ENCODE measurements at regions not wholly inside any gene's neighbourhood (a gene's known extent, or its start where the extent isn't known, plus 50 kb on each side); places are given as distances from the start of the nearest gene placed in this dataset.

DNA sequence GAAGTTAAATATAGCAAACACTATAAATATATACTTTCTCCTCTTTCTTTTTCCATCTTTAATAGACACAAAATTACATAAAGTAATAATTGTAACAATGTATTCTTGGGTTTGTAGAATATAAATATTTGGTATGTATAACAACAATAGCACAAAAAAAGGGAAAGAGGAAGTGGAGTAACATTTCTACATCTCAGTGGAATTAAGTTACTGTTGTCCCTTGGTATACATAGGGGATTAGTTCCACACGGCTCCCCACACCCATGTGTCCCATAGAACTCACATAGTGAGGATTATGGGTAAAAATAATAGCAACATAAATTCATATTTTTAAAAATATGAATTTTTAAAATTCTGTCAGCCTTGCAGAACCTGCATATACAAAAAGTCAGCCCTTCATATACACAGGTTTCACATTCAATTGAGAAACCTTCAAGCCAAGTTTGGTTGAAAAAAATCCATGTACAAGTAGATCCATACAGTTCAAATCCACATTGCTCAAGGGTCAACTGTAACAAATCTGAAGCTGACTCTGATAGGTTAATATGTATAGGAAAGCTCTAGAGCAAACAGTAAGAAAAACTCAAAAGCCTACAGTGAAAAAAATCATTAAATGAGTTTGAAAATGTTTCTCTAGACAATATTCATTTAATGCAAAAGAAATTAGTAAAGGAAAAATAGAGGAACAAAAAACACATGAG is 92.4 kb downstream of the HYCC1 start:
- intact Hi-C loops (cut with DNase I) = no loop called here
- H3K4me3 ChIP-seq = no peak overlapping the region
- WGBS, 2 donors = 63 to 67% methylated on average over 1 of the region's 1 CpG

GRCh38 chr7:22920672-22921071 is 93.3 kb downstream of the HYCC1 start:
- Histone ChIP-seq H3K9me3 (no peaks in the 10 kb centered on the region), H3K36me3 (no peaks in the 10 kb centered on the region), H3K27ac (no peak overlapping the region), H3K4me1 (no peaks in the 10 kb centered on the region), H3K4me3 (no peak overlapping the region), H3K27me3 (no peaks in the 10 kb centered on the region)
- DNase-seq = no peak
- intact Hi-C loops (cut with DNase I) = no loop called here
- WGBS, 2 donors = 67 to 73% methylated on average over 2 of the region's 2 CpGs
- TF ChIP-seq, protein P1, sequence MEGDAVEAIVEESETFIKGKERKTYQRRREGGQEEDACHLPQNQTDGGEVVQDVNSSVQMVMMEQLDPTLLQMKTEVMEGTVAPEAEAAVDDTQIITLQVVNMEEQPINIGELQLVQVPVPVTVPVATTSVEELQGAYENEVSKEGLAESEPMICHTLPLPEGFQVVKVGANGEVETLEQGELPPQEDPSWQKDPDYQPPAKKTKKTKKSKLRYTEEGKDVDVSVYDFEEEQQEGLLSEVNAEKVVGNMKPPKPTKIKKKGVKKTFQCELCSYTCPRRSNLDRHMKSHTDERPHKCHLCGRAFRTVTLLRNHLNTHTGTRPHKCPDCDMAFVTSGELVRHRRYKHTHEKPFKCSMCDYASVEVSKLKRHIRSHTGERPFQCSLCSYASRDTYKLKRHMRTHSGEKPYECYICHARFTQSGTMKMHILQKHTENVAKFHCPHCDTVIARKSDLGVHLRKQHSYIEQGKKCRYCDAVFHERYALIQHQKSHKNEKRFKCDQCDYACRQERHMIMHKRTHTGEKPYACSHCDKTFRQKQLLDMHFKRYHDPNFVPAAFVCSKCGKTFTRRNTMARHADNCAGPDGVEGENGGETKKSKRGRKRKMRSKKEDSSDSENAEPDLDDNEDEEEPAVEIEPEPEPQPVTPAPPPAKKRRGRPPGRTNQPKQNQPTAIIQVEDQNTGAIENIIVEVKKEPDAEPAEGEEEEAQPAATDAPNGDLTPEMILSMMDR (IDR thresholded peaks at IDR 0.05) = no peak
- TF ChIP-seq POLR2A (IDR thresholded peaks at IDR 0.05) = no peak

More for the DNA sequence above, 92.4 kb downstream of the HYCC1 start:
- no peaks in the 10 kb centered on the region for H3K36me3 ChIP-seq
- TF ChIP-seq, protein P1 (IDR thresholded peaks at IDR 0.05) = no peak
- TF ChIP-seq POLR2A (IDR thresholded peaks at IDR 0.05) = no peak
- no peak overlapping the region for H3K27ac ChIP-seq
- no peaks in the 10 kb centered on the region for H3K4me1 ChIP-seq
- H3K9me3 ChIP-seq = no peaks in the 10 kb centered on the region
- no peak for DNase-seq
- no peaks in the 10 kb centered on the region for H3K27me3 ChIP-seq

DNA sequence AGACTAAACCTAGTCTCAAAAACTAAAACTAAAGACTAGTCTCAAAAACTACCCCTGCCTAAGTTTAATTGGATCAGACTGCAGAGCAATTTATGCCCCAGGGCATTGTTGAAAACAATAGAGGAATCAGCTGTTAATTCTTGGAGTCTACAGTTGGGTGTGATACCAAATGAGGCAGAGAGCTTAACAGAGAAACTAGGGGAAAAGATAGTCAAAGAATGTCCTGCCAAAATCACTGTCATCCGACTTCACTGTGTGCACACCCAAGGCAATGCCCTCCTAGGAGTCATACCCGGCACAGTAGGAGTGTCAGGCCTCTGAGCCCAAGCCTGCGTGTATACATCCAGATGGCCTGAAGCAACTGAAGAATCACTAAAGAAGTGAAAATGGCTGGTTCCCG is 90.5 kb upstream of the TOMM7 start:
- no peaks in the 10 kb centered on the region for H3K4me1 ChIP-seq
- no peaks in the 10 kb centered on the region for H3K27me3 ChIP-seq
- H3K27ac ChIP-seq = no peak overlapping the region
- WGBS, 2 donors = 55 to 63% methylated on average over 4 of the region's 4 CpGs
- H3K4me3 ChIP-seq = no peak overlapping the region
- H3K9me3 ChIP-seq = no peaks in the 10 kb centered on the region
- intact Hi-C loops (cut with DNase I) = no loop called here
- DNase-seq = no peak
- TF ChIP-seq, protein P1 (IDR thresholded peaks at IDR 0.05) = no peak
- no peaks in the 10 kb centered on the region for H3K36me3 ChIP-seq

GRCh38 chr7:22911889-22912288 is 89.2 kb upstream of the TOMM7 start:
- Histone ChIP-seq H3K4me1 (no peaks in the 10 kb centered on the region), H3K36me3 (no peaks in the 10 kb centered on the region)
- intact Hi-C loops (cut with DNase I) = no loop called here

GRCh38 chr7:22909917-22910316 is 87.3 kb upstream of the TOMM7 start:
- Histone ChIP-seq H3K36me3 (no peaks in the 10 kb centered on the region), H3K4me3 (no peak overlapping the region), H3K4me1 (no peaks in the 10 kb centered on the region), H3K27ac (no peak overlapping the region), H3K27me3 (no peaks in the 10 kb centered on the region), H3K9me3 (no peaks in the 10 kb centered on the region)
- no peak for DNase-seq
- intact Hi-C loops (cut with DNase I) = no loop called here
- WGBS, 2 donors = 82 to 85% methylated on average over 2 to 3 of the region's 3 CpGs
- TF ChIP-seq, protein P1 (IDR thresholded peaks at IDR 0.05) = no peak
- no peak for TF ChIP-seq POLR2A (IDR thresholded peaks at IDR 0.05)

More at GRCh38 chr7:22911889-22912288, 89.2 kb upstream of the TOMM7 start:
- DNase-seq = no peak
- Histone ChIP-seq H3K4me3 (no peak overlapping the region), H3K27me3 (no peaks in the 10 kb centered on the region), H3K9me3 (no peaks in the 10 kb centered on the region), H3K27ac (no peak overlapping the region)
- TF ChIP-seq POLR2A (IDR thresholded peaks at IDR 0.05) = no peak
- TF ChIP-seq, protein P1 (IDR thresholded peaks at IDR 0.05) = no peak

All from esophagus squamous epithelium (tissue), 5 donors.